CD8-positive, alpha-beta memory T cell (primary cell): ENCODE measurements at regions not wholly inside any gene's neighbourhood (a gene's known extent, or its start where the extent isn't known, plus 50 kb on each side); places are given as distances from the start of the nearest gene placed in this dataset.
"Not testable (repeated sequence)": the region's sequence is repeated elsewhere in the genome, so short reads cannot be mapped to it uniquely, and the experiment has no call there.

Source experiments
- CTCF ChIA-PET: fragments of 350-600 bp; sonication (Branson Sonifier 250); formaldehyde crosslinking; loops from one replicate; lab custom pipeline; 2021; ENCODE audit warnings: antibody characterized with exemption; lab: Charles Lee
- POLR2A ChIA-PET: fragments of 350-600 bp; sonication (Branson Sonifier 250); formaldehyde crosslinking; loops from one replicate; lab custom pipeline; 2021; ENCODE audit warnings: antibody characterized with exemption; lab: Charles Lee
- DNase-seq, 5 donors: peaks; one replicate each; pipeline versions ENCODE4 v3.0.0 to v3.0.0-alpha.2; 2020 to 2022; ENCODE audit warnings: mixed read lengths in 1 of 5
- H3K27ac ChIP-seq: one replicate; pipeline ENCODE4 v1.7.0; 2013; ENCODE audit warnings: low read depth, mild to moderate bottlenecking, low read length, moderate library complexity
- H3K27me3 ChIP-seq: 2 replicates; pipeline ENCODE4 v1.7.0; 2013; ENCODE audit warnings: low read length, mild to moderate bottlenecking; ENCODE audit not compliant: insufficient read depth, poor library complexity, severe bottlenecking
- H3K36me3 ChIP-seq: 2 replicates; pipeline ENCODE4 v1.7.0; 2013; ENCODE audit warnings: mild to moderate bottlenecking, low read length, moderate library complexity; ENCODE audit not compliant: insufficient read depth
- H3K4me1 ChIP-seq: 2 replicates; pipeline ENCODE4 v1.7.0; 2013; ENCODE audit warnings: mild to moderate bottlenecking, low read length, moderate library complexity; ENCODE audit not compliant: insufficient read depth
- H3K4me3 ChIP-seq: 2 replicates; pipeline ENCODE4 v1.7.0; 2013; ENCODE audit warnings: mild to moderate bottlenecking, low read length
- H3K9me3 ChIP-seq: 2 replicates; pipeline ENCODE4 v1.7.0; 2013; ENCODE audit warnings: mild to moderate bottlenecking, low read length
- H3K27ac Mint-ChIP-seq, 8 donors: one replicate each; pipeline ENCODE4 v1.8.0; 2020 to 2021; ENCODE audit warnings: mixed read lengths in 8 of 8, mild to moderate bottlenecking in 6 of 8, inconsistent platforms in 3 of 8, moderate library complexity in 3 of 8
- H3K27me3 Mint-ChIP-seq, 2 donors: one replicate each; pipeline ENCODE4 v1.8.0; 2020 to 2021; ENCODE audit warnings: mixed read lengths in 2 of 2, mild to moderate bottlenecking in 1 of 2, moderate library complexity in 1 of 2
- H3K36me3 Mint-ChIP-seq, 3 donors: one replicate each; pipeline ENCODE4 v1.8.0; 2020 to 2021; ENCODE audit warnings: mixed read lengths in 3 of 3, inconsistent platforms in 1 of 3, mild to moderate bottlenecking in 1 of 3
- H3K4me1 Mint-ChIP-seq, 3 donors: one replicate each; pipeline ENCODE4 v1.8.0; 2020 to 2021; ENCODE audit warnings: mixed read lengths in 3 of 3, inconsistent platforms in 1 of 3, mild to moderate bottlenecking in 1 of 3
- H3K4me3 Mint-ChIP-seq, 7 donors: one replicate each; pipeline ENCODE4 v1.8.0; 2020 to 2021; ENCODE audit warnings: mixed read lengths in 7 of 7, mild to moderate bottlenecking in 6 of 7, moderate library complexity in 4 of 7, inconsistent platforms in 2 of 7
- H3K9me3 Mint-ChIP-seq, 5 donors: one replicate each; pipeline ENCODE4 v1.8.0; 2020 to 2022; ENCODE audit warnings: mixed read lengths in 5 of 5, mild to moderate bottlenecking in 3 of 5, moderate library complexity in 2 of 5, inconsistent platforms in 1 of 5

GRCh38 chr3:1456781-1457311 is 364.0 kb downstream of the CNTN6 start:
- Histone ChIP-seq H3K4me3 (no peak overlapping the region), H3K27ac (no peak overlapping the region), H3K27me3 (no peaks in the 10 kb centered on the region), H3K36me3 (no peaks in the 10 kb centered on the region), H3K9me3 (no peaks in the 10 kb centered on the region), H3K4me1 (no peaks in the 10 kb centered on the region)
- DNase-seq = no peak
- ChIA-PET POLR2A (no interaction called here), CTCF (interaction anchor here (0.7 kb wide), 1 partner anchor 129 kb away, joined by 3 read pairs; no protein-coding TSS in a partner anchor)
- Mint-ChIP-seq H3K4me1 (no peaks in the 10 kb centered on the region), H3K27me3 (no peaks in the 10 kb centered on the region), H3K9me3 (peaks cover 0 to 18% (median 10%) of the 10 kb centered on the region in 5 donors), H3K4me3 (no peak overlapping the region), H3K36me3 (no peaks in the 10 kb centered on the region), H3K27ac (no peak overlapping the region)

GRCh38 chr3:1462371-1462770 is 369.5 kb downstream of the CNTN6 start:
- CTCF ChIA-PET = no interaction called here

GRCh38 chr3:1462856-1463450 is 370.1 kb downstream of the CNTN6 start:
- CTCF ChIA-PET = no interaction called here
- Mint-ChIP-seq H3K9me3 (peaks cover 0 to 23% (median 10%) of the 10 kb centered on the region in 5 donors), H3K36me3 (no peaks in the 10 kb centered on the region), H3K27me3 (no peaks in the 10 kb centered on the region), H3K4me1 (no peaks in the 10 kb centered on the region), H3K4me3 (no peak overlapping the region), H3K27ac (no peak overlapping the region)
- DNase-seq = no peak
- H3K4me3 ChIP-seq = no peak overlapping the region
- no peaks in the 10 kb centered on the region for H3K9me3 ChIP-seq
- no peak overlapping the region for H3K27ac ChIP-seq
- H3K36me3 ChIP-seq = no peaks in the 10 kb centered on the region
- H3K27me3 ChIP-seq = no peaks in the 10 kb centered on the region
- POLR2A ChIA-PET = no interaction called here
- no peaks in the 10 kb centered on the region for H3K4me1 ChIP-seq

More at GRCh38 chr3:1462371-1462770, 369.5 kb downstream of the CNTN6 start:
- H3K4me1 ChIP-seq = no peaks in the 10 kb centered on the region
- POLR2A ChIA-PET = no interaction called here
- H3K4me3 ChIP-seq = no peak overlapping the region
- Mint-ChIP-seq H3K36me3 (no peaks in the 10 kb centered on the region), H3K4me3 (no peak overlapping the region), H3K27ac (no peak overlapping the region), H3K4me1 (no peaks in the 10 kb centered on the region), H3K9me3 (peaks cover 0 to 21% (median 10%) of the 10 kb centered on the region in 5 donors), H3K27me3 (no peaks in the 10 kb centered on the region)
- no peaks in the 10 kb centered on the region for H3K27me3 ChIP-seq
- no peaks in the 10 kb centered on the region for H3K36me3 ChIP-seq
- DNase-seq = no peak
- no peak overlapping the region for H3K27ac ChIP-seq
- H3K9me3 ChIP-seq = no peaks in the 10 kb centered on the region

GRCh38 chr3:1465091-1465490 is 372.3 kb downstream of the CNTN6 start:
- H3K36me3 Mint-ChIP-seq, H3K4me1 ChIP-seq, DNase-seq, CTCF ChIA-PET, H3K27me3 ChIP-seq, H3K27ac Mint-ChIP-seq, H3K4me3 Mint-ChIP-seq, POLR2A ChIA-PET, H3K27ac ChIP-seq, H3K4me1 Mint-ChIP-seq, H3K27me3 Mint-ChIP-seq, H3K36me3 ChIP-seq, H3K9me3 ChIP-seq, H3K4me3 ChIP-seq: not testable (repeated sequence)
- H3K9me3 Mint-ChIP-seq = peaks cover 0 to 23% (median 5%) of the 10 kb centered on the region in 5 donors

- no peaks in the 10 kb centered on the region for H3K27me3 ChIP-seq
- no peak overlapping the region for H3K4me3 ChIP-seq
- no peak for DNase-seq
- H3K36me3 ChIP-seq = no peaks in the 10 kb centered on the region
- Mint-ChIP-seq H3K36me3 (no peaks in the 10 kb centered on the region), H3K9me3 (peaks cover 2 to 18% (median 3%) of the 10 kb centered on the region in 5 donors), H3K27me3 (no peaks in the 10 kb centered on the region), H3K4me1 (no peaks in the 10 kb centered on the region), H3K4me3 (no peak overlapping the region), H3K27ac (no peak overlapping the region)
- ChIA-PET CTCF (no interaction called here), POLR2A (no interaction called here)
- peaks cover 4% of the 10 kb centered on the region for H3K9me3 ChIP-seq
- no peaks in the 10 kb centered on the region for H3K4me1 ChIP-seq
- no peak overlapping the region for H3K27ac ChIP-seq
Observed at GRCh38 chr3:1468145-1468544, 375.3 kb downstream of the CNTN6 start.

GRCh38 chr3:1469248-1469647 is 376.4 kb downstream of the CNTN6 start:
- Mint-ChIP-seq H3K9me3 (peaks cover 2 to 16% (median 4%) of the 10 kb centered on the region in 5 donors), H3K36me3 (no peaks in the 10 kb centered on the region), H3K27me3 (no peaks in the 10 kb centered on the region), H3K4me3 (no peak overlapping the region), H3K4me1 (no peaks in the 10 kb centered on the region), H3K27ac (no peak overlapping the region)
- Histone ChIP-seq H3K4me3 (no peak overlapping the region), H3K36me3 (no peaks in the 10 kb centered on the region), H3K9me3 (peaks cover 4% of the 10 kb centered on the region), H3K4me1 (no peaks in the 10 kb centered on the region), H3K27me3 (no peaks in the 10 kb centered on the region), H3K27ac (no peak overlapping the region)
- ChIA-PET POLR2A (no interaction called here), CTCF (no interaction called here)
- no peak for DNase-seq

GRCh38 chr3:1469687-1470086 is 376.9 kb downstream of the CNTN6 start:
- Histone ChIP-seq H3K36me3 (no peaks in the 10 kb centered on the region), H3K27ac (no peak overlapping the region), H3K4me1 (no peaks in the 10 kb centered on the region), H3K9me3 (peaks cover 4% of the 10 kb centered on the region), H3K4me3 (no peak overlapping the region), H3K27me3 (no peaks in the 10 kb centered on the region)
- Mint-ChIP-seq H3K27ac (no peak overlapping the region), H3K9me3 (peaks cover under 1 to 12% (median 5%) of the 10 kb centered on the region in 5 donors), H3K27me3 (no peaks in the 10 kb centered on the region), H3K36me3 (no peaks in the 10 kb centered on the region), H3K4me3 (no peak overlapping the region), H3K4me1 (no peaks in the 10 kb centered on the region)
- ChIA-PET CTCF (no interaction called here), POLR2A (no interaction called here)
- no peak for DNase-seq

GRCh38 chr3:1477669-1478068 is 384.8 kb downstream of the CNTN6 start:
- Mint-ChIP-seq H3K27ac (no peak overlapping the region), H3K4me3 (no peak overlapping the region), H3K27me3 (no peaks in the 10 kb centered on the region), H3K9me3 (peaks cover 7 to 28% (median 14%) of the 10 kb centered on the region in 5 donors), H3K4me1 (no peaks in the 10 kb centered on the region), H3K36me3 (no peaks in the 10 kb centered on the region)
- ChIA-PET CTCF (no interaction called here), POLR2A (no interaction called here)
- H3K4me1 ChIP-seq = no peaks in the 10 kb centered on the region
- H3K4me3 ChIP-seq = no peak overlapping the region
- H3K27ac ChIP-seq = no peak overlapping the region
- H3K27me3 ChIP-seq = no peaks in the 10 kb centered on the region
- peak in 1 of 5 donors; percentile 37 for DNase-seq
- H3K36me3 ChIP-seq = no peaks in the 10 kb centered on the region
- peaks cover 4% of the 10 kb centered on the region for H3K9me3 ChIP-seq
